NCI-H1092 (cell line): ENCODE measurements at regions not wholly inside any gene's neighbourhood (a gene's known extent, or its start where the extent isn't known, plus 50 kb on each side); places are given as distances from the start of the nearest gene placed in this dataset.

ENCODE experiments used
- DNase-seq: peaks from one replicate; lab custom pipeline; 2025; lab: John Stamatoyannopoulos, UW

DNA sequence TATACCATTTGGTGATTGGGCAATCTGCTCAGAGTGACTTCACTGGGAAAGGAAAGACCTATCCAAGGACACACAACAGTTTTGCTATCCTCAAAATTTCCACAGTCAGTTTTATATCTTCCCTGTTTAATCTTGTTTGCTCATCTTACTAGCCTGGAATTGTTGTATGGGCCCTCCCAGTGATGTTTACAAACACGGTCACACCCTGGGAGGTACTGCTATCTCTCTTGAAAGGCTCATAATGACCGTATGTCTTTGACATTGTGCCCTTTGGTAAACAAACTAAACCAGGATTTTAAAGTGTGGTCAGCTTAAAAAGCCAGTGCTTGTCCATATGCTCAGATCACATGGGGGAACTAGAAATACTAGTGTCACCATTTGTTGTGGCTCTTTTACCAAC lies 277.0 kb downstream of the CDH2 start:
- no peak for DNase-seq

DNA sequence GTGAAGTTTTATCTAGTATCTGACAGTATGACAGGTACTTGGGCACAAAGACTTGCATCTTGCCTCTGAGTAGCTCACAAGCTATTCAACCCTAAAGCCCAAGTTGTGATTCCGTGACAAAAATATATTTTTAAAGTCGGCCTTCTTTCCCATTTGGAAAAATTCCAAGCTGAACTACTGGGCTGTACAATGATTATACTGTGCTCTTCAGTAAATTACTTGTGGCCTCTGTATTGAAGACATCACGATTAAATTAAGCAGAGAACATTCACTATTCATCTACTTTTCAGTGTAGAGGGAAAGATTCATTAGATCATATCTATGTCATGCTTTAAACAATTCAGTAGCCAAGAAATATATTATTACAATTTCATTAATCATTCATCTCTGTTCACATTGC lies 282.2 kb downstream of the CDH2 start:
- no peak for DNase-seq

DNA sequence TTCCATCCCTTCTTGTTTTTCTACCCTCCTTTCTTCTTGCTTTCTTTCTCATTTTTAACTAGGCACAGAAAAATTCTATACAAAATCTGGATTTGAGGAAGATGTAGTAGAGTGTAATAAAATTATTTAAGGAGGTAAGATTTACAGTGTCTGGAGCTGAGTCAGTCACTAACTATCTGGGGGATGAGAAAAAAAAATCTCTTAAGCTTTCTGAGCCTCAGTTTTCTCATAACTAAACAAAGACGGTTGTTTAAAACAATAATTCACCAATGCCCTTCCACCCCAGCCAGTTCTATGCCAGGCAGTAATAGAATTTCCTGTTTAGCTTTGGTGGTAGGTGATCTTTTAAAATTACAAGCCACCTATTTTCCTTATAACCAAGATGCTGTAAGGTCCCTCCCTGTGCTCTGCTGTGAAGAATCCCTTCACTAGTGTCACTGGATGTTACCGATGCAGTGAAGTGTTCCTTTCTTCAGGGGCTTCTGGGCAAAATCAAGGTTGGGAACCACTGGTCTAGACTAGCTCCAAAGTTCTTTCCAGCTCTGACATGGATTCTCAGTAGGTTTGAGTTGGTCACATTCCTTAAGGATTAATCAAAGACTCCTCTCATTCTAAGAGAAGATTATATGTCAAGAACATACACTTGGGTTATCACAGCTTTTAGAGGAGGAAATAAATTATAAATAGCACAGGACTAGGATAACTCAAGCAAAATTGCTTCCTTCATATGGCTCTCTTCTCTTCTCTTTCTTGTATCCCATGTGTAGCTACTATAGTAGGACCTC lies 289.0 kb downstream of the CDH2 start:
- DNase-seq: no peak

DNA sequence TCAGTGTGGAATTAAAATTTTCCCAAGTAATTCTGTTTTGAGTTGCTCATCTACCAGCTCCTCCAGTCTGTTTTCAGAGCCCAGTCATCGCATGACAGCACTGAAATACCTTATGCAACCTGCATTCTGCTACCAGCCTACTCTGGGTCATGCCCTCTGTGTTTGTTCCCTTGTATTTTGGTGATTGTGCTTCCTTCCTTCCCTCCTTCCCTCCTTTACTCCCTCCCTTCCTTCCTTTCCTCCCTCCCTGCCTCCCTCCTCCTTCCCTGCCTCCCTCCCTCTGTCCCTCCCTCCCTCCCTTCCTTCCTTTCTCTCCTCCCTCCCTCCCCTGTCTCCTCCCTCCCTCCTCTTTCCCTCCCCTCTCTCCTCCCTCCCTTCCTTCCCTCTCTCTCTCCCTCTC lies 289.6 kb downstream of the CDH2 start:
- no peak for DNase-seq

DNA sequence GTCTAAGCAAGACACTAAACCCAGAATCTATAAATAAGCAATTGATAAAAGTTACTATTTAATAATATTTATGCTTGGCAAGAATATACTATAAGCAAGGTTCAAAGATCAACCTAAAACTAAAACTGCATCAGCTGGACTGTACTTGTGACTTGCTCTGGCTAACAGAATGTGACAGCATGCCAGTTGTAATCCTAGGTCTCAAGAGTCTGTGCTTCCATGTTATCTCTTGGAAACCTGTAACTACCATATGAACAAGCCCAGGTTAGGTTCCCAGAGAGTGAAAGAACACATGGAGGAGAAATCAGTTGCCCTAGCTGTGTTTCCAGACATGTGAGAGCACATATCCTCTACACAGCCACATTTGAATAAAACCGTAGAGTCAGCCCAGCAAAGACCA lies 297.4 kb downstream of the CDH2 start:
- DNase-seq: no peak

DNA sequence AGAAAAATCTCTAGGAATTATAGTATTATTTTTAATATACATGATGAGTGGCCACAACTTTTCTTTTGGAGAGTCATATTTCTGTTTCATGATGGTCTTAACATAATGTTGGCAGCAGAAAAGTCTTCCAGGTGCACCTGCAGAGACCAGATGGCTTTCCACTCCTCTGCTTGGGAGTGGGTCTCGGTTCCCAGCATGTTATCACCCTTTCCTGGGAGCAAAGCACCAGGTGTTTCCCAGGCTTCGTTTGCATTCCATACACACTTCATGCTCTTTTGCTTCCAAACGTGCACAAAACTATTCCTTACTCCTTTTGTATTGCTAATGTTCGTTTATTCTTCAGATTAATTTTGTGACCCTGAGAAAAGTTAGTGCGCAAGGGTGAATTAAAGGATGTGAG lies 305.2 kb downstream of the CDH2 start:
- DNase-seq: peak; percentile 58

DNA sequence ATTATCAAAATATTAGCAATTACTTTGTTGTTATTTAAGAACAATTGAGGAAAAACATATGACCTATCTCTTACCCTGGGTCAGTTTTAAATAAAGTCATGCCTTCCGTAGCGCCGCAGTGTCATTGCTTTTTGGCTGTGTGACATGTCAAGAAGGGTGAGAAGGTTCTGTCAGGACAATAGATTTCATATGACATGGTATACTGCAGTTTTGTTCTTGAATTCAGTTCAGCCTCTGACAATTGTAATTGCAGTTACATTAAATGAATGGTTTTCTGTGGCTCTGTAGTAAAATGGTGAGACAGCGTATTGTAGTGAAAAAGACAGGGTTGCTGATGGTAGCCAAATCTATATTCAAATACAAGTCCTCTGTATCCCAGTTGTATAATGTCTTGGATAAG lies 307.2 kb downstream of the CDH2 start:
- DNase-seq: no peak

DNA sequence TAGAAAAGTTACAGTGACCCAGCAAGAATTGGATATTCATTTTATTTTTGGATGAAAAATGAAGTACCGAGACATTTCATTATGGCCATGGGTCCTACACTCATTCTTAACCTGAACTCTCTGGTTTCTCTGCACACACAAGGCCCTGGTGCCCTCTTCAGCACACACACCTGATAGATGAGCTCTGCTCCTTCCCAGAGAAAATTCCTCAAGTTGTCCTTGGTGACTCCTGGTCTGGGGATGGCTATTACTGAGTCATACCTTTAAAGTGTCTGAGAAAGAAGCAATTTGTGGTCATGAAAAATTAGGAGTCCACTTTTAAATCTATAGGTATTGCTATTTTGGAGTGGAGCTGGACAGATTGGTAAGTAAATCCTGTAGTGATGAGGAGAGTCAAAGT lies 311.5 kb downstream of the CDH2 start:
- DNase-seq: no peak

DNA sequence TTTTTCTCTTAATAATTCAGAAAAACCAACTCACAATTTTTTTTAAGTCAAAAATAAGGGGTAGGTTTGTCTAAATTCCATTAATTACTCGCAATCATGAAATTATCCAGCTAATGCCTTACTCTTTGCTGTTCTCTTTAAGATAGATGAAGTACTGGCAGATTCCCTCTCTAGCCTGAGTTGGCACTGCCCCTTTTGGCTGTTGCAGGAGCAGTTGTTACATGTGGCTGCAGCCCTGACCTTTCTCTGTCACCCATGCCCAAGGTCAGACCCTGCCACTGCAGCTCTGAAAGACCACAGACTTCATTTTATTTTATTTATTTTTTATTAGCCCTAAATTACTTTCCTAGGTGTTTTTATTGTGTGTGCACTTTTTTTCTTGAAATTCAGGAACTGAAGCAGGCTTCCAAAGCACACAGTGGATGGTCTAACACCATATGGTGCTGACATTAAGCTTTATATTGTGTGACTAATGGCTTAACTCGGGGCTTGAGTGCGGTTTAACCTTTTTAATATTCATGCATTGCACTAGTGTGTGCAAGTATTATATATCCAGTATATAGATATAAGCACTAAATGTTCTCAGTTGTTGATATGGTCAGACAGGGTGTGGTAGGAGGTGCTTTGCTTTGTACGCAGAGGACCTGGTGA lies 313.0 kb downstream of the CDH2 start:
- DNase-seq: no peak

DNA sequence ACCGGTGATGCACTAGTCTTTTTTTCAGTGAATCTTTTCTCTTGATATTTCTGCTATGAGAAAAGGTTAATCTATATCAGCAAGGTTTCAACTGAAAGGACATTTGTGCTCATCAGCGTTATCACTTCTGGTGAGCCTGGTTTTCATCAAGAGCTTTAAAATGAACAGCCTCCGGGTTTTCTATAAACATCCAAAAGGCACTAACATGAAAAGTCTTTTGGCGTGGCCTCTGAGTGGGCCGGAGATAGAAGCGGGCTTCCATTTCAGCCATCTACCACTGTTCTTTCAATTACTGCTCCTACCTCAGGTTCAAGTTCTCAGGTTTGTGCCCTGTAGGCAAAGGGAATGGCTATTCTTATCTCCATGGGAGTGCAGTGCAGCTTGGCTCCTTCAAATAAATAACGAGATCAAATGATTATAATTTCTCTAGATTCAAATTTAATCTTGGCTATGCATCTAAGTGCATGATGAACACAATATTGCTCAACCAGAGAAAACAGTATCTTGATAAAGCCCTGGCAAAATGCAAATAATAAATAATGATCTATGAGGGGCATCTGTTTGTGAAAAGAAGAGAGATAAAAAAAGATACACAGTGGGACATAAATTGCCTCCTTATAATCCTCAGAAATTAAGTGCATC lies 314.8 kb downstream of the CDH2 start:
- DNase-seq: peak; percentile 50

DNA sequence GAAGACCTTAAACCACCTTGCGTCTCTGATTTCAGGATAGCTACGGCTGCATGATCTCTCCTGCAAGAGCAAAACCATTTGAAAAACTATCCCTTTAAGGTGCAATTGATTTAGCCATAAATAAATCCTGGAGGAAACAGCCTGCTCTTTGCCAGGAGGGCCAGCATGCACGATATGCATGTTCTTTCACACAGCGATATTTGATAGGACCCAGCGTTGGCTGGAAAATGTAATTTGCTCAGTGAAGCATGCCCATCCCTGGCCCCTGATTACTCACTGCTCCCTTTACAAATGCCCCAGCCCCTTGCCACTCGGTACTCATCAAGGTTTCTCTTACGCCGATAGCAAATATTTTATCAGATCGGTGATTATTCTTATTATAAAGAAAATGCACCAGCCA lies 315.4 kb downstream of the CDH2 start:
- DNase-seq: peak; percentile 98

DNA sequence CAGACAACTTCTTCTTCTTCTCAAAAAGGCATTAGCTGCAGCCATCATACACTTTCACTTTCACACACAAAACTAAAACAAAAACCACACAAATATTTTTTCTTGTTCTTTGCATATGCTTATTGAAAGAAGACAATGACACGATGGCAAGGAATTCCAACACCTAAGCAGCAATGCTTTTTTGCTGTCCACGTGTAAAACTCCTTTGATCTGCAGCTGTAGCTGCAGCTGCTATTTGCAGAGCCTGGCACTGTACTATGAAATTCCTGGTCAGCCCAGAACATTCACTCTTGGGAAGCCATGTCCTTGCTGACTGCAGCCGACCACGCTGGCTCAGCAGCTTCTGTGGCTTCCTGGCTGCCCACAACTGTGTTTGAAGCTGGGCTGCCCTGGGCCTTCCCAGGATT lies 316.2 kb downstream of the CDH2 start:
- DNase-seq: peak; percentile 39

DNA sequence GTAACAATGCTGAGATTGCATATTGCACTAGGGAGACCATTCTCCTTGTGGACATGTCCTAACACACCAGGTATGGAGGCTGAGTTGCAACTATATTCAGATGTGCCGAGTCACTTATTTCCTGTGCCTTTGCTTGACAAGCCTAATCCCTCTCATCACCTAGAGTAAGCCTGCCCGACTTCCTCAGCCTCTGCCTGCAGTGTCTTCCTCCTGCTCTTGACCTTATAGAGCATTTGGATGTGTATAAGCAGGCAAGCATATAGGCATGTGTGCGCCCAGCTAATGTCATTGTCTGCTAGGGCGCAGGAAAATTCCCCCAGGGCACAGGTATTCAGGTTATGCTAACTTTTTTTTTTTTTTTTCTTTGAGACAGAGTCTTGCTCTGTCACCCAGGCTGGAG lies 316.9 kb downstream of the CDH2 start:
- DNase-seq: no peak

DNA sequence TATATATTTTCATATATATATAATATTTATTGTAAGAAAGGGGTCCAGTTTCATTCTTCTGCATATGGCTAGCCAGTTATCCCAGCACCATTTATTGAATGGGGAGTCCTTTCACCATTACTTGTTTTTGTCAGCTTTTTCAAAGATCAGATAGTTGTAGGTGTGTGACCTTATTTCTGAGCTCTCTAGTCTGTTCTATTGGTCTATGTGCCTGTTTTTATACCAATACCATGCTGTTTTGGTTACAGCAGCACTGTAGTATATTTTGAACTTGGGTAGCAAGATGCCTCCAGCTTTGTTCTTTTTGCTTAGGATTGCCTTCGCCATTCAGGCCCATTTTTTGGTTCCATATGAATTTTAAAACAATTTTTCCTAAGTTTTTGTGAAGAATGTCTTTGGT lies 320.1 kb downstream of the CDH2 start:
- no peak for DNase-seq

DNA sequence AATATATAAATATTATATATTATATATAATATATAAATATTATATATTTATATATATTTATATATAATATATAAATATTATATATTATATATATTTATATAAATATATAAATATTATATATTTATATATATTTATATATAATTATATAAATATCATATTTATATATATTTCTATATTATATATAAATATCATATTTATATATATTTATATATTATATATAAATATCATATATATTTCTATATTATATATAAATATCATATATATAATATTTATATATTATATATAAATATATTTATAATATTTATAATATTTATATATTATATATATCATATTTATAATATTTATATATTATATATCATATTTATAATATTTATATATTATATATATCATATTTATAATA lies 321.4 kb downstream of the CDH2 start:
- no peak for DNase-seq

DNA sequence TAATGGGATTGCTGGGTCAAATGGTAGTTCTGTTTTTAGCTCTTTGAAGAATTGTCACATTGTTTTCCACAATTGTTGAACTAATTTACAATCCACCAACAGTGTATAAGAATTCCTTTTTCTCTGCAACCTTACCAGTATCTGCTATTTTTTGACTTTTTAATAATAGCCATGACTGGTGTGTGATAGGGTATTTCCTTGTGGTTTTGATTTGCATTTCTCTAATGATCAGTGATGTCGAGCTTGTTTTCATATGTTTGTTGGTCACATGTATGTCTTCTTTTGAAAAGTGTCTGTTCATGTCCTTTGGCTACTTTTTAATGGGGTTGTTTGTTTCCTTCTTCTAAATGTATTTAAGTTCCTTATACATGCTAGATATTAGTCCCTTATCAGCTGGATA lies 322.3 kb downstream of the CDH2 start:
- DNase-seq: no peak

DNA sequence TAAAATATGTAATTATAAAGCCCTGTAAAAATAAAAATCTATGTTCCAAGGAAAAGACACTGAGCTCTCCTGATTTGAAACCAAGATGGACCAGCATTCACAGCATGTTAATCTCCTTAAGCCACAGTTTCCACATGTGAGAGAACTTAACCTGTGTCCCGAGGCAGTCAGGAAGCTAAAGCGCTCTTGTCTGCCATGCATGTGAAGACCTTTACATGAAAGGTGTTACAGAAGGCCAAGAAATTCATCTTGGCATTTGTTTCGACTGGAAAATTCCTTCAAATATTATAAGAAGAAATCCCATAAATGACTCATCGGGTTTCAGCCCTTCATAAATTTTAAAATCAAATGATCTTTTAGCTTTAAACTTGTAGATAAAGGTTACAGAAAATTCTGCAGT lies 328.6 kb downstream of the CDH2 start:
- no peak for DNase-seq

DNA sequence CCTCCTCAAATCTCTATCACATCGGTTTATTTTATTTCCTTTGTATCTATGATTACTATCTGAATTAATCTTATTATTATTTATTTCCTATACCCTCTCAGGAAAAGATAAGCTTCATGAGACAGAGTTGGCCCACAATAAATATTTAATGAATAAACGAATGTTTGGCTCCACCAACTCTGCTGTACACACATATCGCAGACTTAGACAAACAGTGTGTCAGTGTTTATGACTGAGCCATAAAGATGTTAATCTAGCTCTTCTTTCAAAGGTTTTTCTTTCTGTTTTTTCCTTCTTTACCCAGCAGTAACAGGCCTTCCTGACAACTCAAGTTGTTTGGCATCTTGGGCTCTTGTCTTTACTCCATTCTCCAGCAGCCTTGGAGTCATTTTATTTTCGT lies 329.5 kb downstream of the CDH2 start:
- DNase-seq: no peak

DNA sequence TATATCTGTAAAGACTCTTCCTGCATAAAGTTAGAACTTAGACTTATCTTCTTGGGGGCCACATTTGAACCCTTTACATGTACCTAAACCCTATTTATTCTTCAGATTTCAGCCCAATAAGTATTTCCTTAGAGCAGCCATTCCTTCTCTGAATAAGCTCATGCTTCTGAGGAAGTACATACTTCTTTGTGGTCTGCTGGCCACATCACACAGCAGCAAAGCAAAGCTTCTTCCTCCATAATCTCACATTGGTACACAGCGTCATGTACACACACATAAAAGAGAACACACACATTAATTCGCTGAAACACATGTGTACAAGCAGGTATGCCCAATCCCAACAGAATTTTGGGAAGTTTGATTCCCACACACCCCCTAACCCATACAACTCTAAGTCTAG lies 331.0 kb downstream of the CDH2 start:
- no peak for DNase-seq

DNA sequence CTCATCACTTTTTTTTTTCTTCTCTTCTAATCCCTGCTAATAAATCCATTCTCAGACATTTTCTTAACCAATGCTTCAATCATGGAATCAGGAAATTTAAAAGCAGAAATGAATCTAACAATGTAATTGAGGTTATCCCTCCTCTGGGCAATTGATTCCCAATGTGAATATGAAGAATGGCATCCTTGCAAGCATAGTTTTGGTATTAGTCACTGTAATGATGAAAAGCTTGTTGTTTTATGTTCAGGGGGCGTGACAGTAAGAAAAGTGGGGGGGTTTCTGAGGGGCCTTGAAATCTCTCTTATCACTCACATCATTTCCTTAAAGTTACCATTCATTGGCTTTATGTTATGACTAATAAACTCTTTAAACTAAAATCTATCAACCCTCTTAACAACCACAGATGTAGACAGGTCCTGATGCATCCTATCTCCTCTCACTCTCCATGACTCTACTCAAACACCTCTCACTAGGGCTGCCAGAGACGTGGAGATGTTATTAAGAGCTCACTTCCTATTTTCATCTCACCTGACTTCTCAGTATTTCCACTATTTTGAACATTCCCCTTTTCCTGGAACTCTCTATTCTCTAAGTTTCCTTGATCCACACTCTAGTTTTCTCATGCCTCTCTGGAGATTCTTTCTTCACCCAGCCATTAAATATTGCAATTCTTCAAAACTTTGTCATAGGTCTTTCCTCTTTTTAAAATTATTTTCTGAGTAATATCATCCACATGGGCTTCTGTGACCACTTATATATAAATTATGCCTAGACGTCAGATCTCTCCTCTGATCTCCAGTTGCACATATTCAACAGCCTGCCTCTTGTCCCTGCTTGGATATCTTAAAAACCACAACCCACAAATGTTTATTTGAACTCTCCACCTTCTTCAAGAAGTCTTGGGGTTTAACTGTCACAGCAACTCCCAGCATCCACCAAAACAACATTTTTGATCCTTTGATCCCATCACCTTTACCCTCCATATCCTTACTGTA lies 332.9 kb downstream of the CDH2 start:
- DNase-seq: no peak

DNA sequence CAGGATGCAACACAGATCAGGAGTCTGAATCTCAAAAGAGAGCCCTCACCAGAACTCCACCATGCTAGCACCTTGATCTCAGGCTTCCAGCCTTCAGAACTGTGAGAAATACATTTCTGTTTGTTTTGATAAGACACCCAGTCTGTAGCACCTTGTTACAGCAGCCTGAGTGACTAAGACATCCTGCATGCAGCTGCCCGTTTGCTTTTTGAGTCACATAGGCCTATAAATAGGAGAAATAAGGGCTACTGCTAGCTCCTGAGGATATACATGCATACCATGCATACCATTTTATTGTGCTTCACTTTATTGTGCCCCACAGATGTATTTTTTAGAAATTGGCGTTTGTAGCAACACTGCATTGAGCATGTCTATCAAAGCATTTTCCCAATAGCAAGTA lies 337.8 kb downstream of the CDH2 start:
- no peak for DNase-seq

DNA sequence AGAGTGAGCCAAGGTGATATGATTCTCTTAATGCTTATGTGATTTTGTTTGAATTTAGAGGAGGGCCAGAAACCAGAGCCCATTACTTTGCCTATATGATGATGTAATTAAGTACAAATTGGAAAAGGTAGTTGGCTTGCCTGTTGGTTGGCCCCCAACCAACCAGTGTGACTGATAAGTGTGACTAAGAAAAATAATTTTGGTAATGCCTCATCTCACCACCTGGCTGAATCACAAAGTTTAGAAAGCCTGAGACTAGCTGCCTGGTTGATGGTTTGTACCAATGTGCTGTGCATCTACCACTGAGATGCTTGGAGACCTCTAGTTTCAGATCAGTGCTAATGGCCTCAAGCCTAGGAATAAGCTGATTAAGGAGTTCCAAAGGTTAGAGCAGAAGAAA lies 338.7 kb downstream of the CDH2 start:
- DNase-seq: no peak
